NCI-H82 treated with DMSO at 0.1 percent for 48 hours (cell line): ENCODE measurements at regions not wholly inside any gene's neighbourhood (a gene's known extent, or its start where the extent isn't known, plus 50 kb on each side); places are given as distances from the start of the nearest gene placed in this dataset.

ENCODE experiments used
- DNase-seq: peaks from one replicate; lab custom pipeline; 2025; ENCODE audit not compliant: unreplicated experiment; lab: John Stamatoyannopoulos, UW

- DNase-seq, result no peak
These were observed 149.4 kb upstream of the BMP2 start for GRCh38 chr20:6618051-6618450.

GRCh38 chr20:6616421-6616820 is 151.1 kb upstream of the BMP2 start:
- DNase-seq, result no peak

- DNase-seq, result no peak
These were observed 152.7 kb upstream of the BMP2 start for GRCh38 chr20:6614836-6615235.

- no peak for DNase-seq
These were observed 154.1 kb upstream of the BMP2 start for GRCh38 chr20:6613280-6613861.

- no peak for DNase-seq
These were observed 154.9 kb upstream of the BMP2 start for GRCh38 chr20:6612606-6612923.

- DNase-seq, result no peak
These were observed 155.4 kb upstream of the BMP2 start for GRCh38 chr20:6611911-6612605.

- no peak for DNase-seq
These were observed 160.8 kb upstream of the BMP2 start for GRCh38 chr20:6606651-6607050.

- no peak for DNase-seq
These were observed 162.2 kb upstream of the BMP2 start for GRCh38 chr20:6605055-6605935.

GRCh38 chr20:6604179-6604578 is 163.3 kb upstream of the BMP2 start:
- no peak for DNase-seq

- no peak for DNase-seq
These were observed 167.4 kb upstream of the BMP2 start for GRCh38 chr20:6599876-6600735.

- no peak for DNase-seq
These were observed 171.8 kb upstream of the BMP2 start for GRCh38 chr20:6595704-6596103.

GRCh38 chr20:6590891-6591637 is 176.4 kb upstream of the BMP2 start:
- DNase-seq, result no peak

GRCh38 chr20:6588296-6588695 is 179.2 kb upstream of the BMP2 start:
- no peak for DNase-seq

GRCh38 chr20:6583134-6583738 is 184.2 kb upstream of the BMP2 start:
- peak; percentile 54 for DNase-seq

- DNase-seq, result no peak
These were observed 185.0 kb upstream of the BMP2 start for GRCh38 chr20:6582449-6582848.

GRCh38 chr20:6580486-6580885 is 187.0 kb upstream of the BMP2 start:
- no peak for DNase-seq

GRCh38 chr20:6579824-6580223 is 187.7 kb upstream of the BMP2 start:
- DNase-seq, result no peak

- no peak for DNase-seq
These were observed 188.1 kb upstream of the BMP2 start for GRCh38 chr20:6579417-6579816.

- no peak for DNase-seq
These were observed 190.0 kb upstream of the BMP2 start for GRCh38 chr20:6577451-6577850.

GRCh38 chr20:6576726-6577125 is 190.8 kb upstream of the BMP2 start:
- DNase-seq, result no peak
